Heart left ventricle (tissue), 16 donors: ENCODE measurements at regions not wholly inside any gene's neighbourhood (a gene's known extent, or its start where the extent isn't known, plus 50 kb on each side); places are given as distances from the start of the nearest gene placed in this dataset.

Experiments
- ATAC-seq, 4 donors: fragments of 200-7000 bp; cut with Tn5 transposase; one replicate each; pipeline ENCODE4 v1.9.1; 2020 to 2022; ENCODE audit warnings: moderate library complexity in 4 of 4, mild to moderate bottlenecking in 3 of 4, moderate number of reproducible peaks in 1 of 4
- DNase-seq, 5 donors: peaks; one replicate each; pipeline ENCODE4 v3.0.0-alpha.2; 2020
- H3K27ac ChIP-seq, 12 donors: fragments of 200-600 bp; sonication (generic) in 4 of 12; one replicate each; pipeline versions ENCODE4 v1.5.0 to v1.8.0; 2016 to 2022; ENCODE audit warnings: mild to moderate bottlenecking in 2 of 12
- H3K27me3 ChIP-seq, 9 donors: fragments of 200-600 bp; sonication (generic) in 2 of 9; one replicate each; pipeline versions ENCODE4 v1.5.1 to v1.8.0; 2016 to 2022; ENCODE audit warnings: mild to moderate bottlenecking in 3 of 9
- H3K36me3 ChIP-seq, 9 donors: fragments of 200-600 bp; sonication (generic) in 2 of 9; one replicate each; pipeline versions ENCODE4 v1.5.0 to v1.8.0; 2018 to 2022; ENCODE audit warnings: mild to moderate bottlenecking in 2 of 9
- H3K4me1 ChIP-seq, 12 donors: fragments of 200-600 bp; sonication (generic) in 4 of 12; one replicate each; pipeline versions ENCODE4 v1.5.0 to v1.8.0; 2016 to 2022; ENCODE audit warnings: mild to moderate bottlenecking in 3 of 12
- H3K4me3 ChIP-seq, 12 donors: fragments of 200-600 bp; sonication (generic) in 4 of 12; one replicate each; pipeline versions ENCODE4 v1.5.0 to v1.8.0; 2017 to 2022; ENCODE audit warnings: mild to moderate bottlenecking in 9 of 12, moderate library complexity in 4 of 12
- H3K9me3 ChIP-seq, 12 donors: fragments of 200-600 bp; sonication (generic) in 4 of 12; one replicate each; pipeline versions ENCODE4 v1.5.0 to v1.8.0; 2016 to 2022; ENCODE audit warnings: mild to moderate bottlenecking in 1 of 12
- POLR2A ChIP-seq, 2 donors: fragments of 450-650 bp; IDR thresholded peaks; one replicate each; pipeline ENCODE4 v1.6.1; 2017; ENCODE audit warnings: antibody characterized with exemption in 2 of 2, mild to moderate bottlenecking in 2 of 2, moderate library complexity in 2 of 2
- WGBS, 4 donors: extraction: QIAGEN DNeasy Blood & Tissue Kit in 2 of 4; methylation state at CpG; one replicate each; pipeline versions ENCODE4 v1.1.5 to v1.1.7; 2013 to 2018; 5-methylcytosine and 5-hydroxymethylcytosine counted together
- intact Hi-C, 10 donors: fragments of 100-400 bp; cut with DNase I; formaldehyde crosslinking; loops; one replicate each; pipeline versions ENCODE4 v1.11.1 to v1.14.2; 2022
- TF ChIP-seq, protein P1 (sequence below), 12 donors: fragments of 200-600 bp; sonication (generic) in 4 of 12; IDR thresholded peaks; one replicate each; pipeline versions ENCODE4 v1.5.0 to v1.8.0; 2018 to 2022; ENCODE audit warnings: antibody characterized with exemption in 12 of 12, mild to moderate bottlenecking in 5 of 12
- donor health status: ischemic (EF 13 %, LVEDD 7.1; RV severe dilation, severe dysfunction).
- donor health status: healthy with polysubstance abuse.
- donor health status: DM: no; HTN: yes; CAD: no.
- donor health status: DM: no; HTN: no; CAD: no.
- donor health status: ischemic (EF 25% LVEDD 6.9; RV normal size, moderate dysfunction).
- donor health status: ischemic (EF 25% LVEDD 5.7; RV mildly dilated, moderate dysfunction).
- donor health status: healthy.
- donor health status: DM: yes; HTN: yes; CAD: no.
- donor health status: ischemic (EF 35%, LVEDD 5.7; RV mildly dilated, moderate dysfunction).
- donor health status: nonischemic (EF 11% LVEDD 7.7; RV severe dilation, severe dysfunction).
- donor health status: DM: yes; HTN: yes; CAD: no.
- donor health status: PGD.
- donor health status: ischemic (EF 29% LVEDD 5.4; RV normal size, mild dysfunction).
- donor health status: nonischemic (EF 23%, LVEDD 6.1; RV moderate dilation, normal function).

DNA sequence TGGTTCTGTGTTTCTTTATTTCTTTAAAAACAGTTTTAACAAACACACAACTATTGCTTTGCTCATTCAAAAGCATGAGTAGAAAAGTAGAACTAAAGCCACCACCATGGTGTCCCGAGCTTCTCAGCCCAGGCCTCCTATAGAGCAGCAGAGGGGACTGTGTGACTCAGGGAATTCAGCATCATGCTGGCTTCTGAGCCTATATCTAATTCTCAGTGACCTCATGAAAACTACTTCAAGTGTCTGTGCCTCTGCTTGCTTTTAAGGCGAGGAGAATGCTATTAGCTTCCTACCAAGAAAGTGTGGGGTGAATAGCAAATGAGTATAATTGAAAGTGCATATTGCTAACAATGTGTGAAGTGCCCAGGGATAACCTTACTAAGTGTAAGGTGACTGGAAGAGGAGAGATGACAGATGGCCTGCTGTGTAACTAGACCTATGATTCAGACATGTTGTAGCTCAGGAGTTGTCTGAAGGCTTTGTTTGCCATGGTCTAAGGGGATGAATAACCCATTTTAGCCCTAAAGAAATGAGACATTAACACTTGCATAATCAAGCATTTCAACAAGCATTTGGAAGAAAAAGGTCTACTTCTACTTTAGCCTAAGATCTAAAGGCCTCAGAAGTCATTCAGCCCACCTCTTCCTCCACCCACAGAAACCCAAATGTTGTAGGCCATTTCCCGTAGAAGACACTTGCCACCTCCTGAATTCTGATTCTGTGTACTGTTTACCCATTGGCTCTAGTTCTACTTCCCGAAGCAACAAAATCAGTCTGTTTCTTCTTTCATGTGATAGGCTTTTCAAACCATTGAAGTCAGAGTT is 121.5 kb upstream of the ARG1 start:
- no peak for ATAC-seq
- H3K36me3 ChIP-seq: no peaks in the 10 kb centered on the region
- TF ChIP-seq, protein P1, sequence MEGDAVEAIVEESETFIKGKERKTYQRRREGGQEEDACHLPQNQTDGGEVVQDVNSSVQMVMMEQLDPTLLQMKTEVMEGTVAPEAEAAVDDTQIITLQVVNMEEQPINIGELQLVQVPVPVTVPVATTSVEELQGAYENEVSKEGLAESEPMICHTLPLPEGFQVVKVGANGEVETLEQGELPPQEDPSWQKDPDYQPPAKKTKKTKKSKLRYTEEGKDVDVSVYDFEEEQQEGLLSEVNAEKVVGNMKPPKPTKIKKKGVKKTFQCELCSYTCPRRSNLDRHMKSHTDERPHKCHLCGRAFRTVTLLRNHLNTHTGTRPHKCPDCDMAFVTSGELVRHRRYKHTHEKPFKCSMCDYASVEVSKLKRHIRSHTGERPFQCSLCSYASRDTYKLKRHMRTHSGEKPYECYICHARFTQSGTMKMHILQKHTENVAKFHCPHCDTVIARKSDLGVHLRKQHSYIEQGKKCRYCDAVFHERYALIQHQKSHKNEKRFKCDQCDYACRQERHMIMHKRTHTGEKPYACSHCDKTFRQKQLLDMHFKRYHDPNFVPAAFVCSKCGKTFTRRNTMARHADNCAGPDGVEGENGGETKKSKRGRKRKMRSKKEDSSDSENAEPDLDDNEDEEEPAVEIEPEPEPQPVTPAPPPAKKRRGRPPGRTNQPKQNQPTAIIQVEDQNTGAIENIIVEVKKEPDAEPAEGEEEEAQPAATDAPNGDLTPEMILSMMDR (IDR thresholded peaks at IDR 0.05): no peak
- no peak for TF ChIP-seq POLR2A (IDR thresholded peaks at IDR 0.05)

DNA sequence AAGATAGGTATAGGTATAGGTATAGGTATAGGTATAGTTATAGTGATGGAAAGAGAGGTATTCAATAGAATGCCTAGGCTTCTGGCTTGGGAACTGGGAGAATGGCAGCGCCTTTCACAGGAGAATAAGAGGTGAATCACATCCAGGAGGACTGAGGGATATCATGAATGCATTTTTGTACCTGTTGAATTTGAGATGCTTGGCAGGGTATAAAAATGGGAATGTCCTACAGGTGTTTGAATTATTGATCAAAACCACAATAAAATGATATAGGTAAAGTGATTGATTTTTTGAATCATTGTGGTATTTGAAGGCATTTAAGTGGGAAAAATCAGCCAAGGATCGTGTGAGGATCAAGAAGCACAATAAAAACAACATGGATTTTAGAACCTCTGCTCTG is 119.2 kb upstream of the ARG1 start:
- Histone ChIP-seq H3K4me1 (no peaks in the 10 kb centered on the region), H3K4me3 (no peak overlapping the region), H3K9me3 (no peaks in the 10 kb centered on the region), H3K36me3 (no peaks in the 10 kb centered on the region), H3K27me3 (no peaks in the 10 kb centered on the region), H3K27ac (no peak overlapping the region)
- DNase-seq (no peak), ATAC-seq (no peak)
- TF ChIP-seq, protein P1 (IDR thresholded peaks at IDR 0.05): no peak
- TF ChIP-seq POLR2A (IDR thresholded peaks at IDR 0.05): no peak
- intact Hi-C loops: loop anchor here in 1 of 10 donors (10.0 kb wide), 1 partner anchor 119 kb away; no protein-coding TSS in a partner anchor
- 33 to 56% (median 38%) methylated on average over 2 of the region's 2 CpGs for WGBS, 4 donors

More for the DNA sequence above, 121.5 kb upstream of the ARG1 start:
- intact Hi-C loops: loop anchor here in 1 of 10 donors (10.0 kb wide), 1 partner anchor 117 kb away; no protein-coding TSS in a partner anchor
- H3K27ac ChIP-seq: no peak overlapping the region
- no peaks in the 10 kb centered on the region for H3K9me3 ChIP-seq
- H3K27me3 ChIP-seq: no peaks in the 10 kb centered on the region
- no peak for DNase-seq
- no peaks in the 10 kb centered on the region for H3K4me1 ChIP-seq
- WGBS, 4 donors: 63 to 81% (median 75%) methylated on average over 4 of the region's 4 CpGs
- no peak overlapping the region for H3K4me3 ChIP-seq

DNA sequence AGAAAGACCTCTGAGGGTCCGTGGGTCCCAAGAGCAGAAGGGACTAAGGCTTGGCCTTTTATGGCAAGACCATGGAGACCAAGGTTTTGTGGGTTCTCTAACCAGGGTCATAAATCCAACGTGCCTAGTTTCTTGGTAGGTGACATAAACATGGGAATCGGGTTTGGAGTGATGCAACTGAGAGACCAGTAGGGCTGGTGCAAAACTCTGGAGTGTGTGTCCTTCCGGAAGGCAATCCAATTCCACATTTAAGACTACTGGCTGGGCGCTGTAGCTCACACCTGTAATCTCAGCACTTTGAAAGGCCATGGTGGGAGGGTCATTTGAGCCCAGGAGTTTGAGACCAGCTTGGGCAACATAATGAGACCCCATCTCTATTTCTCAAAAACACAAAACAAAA is 116.5 kb upstream of the ARG1 start:
- TF ChIP-seq, protein P1 (IDR thresholded peaks at IDR 0.05): no peak
- TF ChIP-seq POLR2A (IDR thresholded peaks at IDR 0.05): no peak
- Histone ChIP-seq H3K4me1 (peaks cover 0 to 4% (median 0%) of the 10 kb centered on the region in 12 donors), H3K27ac (no peak overlapping the region), H3K27me3 (no peaks in the 10 kb centered on the region), H3K4me3 (no peak overlapping the region), H3K9me3 (no peaks in the 10 kb centered on the region), H3K36me3 (no peaks in the 10 kb centered on the region)
- WGBS, 4 donors: 67 to 70% (median 69%) methylated on average over 5 of the region's 5 CpGs
- no peak for DNase-seq
- no peak for ATAC-seq
- intact Hi-C loops: loop anchor here in 1 of 10 donors (10.0 kb wide), 1 partner anchor 122 kb away; no protein-coding TSS in a partner anchor

DNA sequence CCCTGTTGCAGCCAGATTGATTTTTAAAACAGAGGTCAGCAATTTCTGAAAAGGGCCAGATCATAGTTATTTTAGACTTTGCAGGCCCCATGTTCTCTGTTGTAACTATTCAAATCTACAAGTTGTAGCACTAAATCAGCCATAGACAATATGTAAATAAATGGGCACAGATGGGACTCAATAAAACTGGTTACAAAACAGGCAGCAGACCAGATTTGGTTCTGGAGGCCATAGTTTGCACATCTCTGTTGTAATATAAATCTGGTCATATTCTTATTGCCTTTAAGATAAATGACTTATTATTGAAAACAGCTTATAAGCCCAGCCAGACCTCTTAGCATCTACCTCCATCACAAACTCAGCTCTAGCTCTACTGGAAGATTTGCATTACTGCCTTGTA is 114.0 kb upstream of the ARG1 start:
- Histone ChIP-seq H3K9me3 (no peaks in the 10 kb centered on the region), H3K27me3 (no peaks in the 10 kb centered on the region), H3K27ac (no peak overlapping the region), H3K4me3 (no peak overlapping the region), H3K4me1 (peaks cover 0 to 4% (median 0%) of the 10 kb centered on the region in 12 donors), H3K36me3 (no peaks in the 10 kb centered on the region)
- DNase-seq (no peak), ATAC-seq (no peak)
- TF ChIP-seq, protein P1 (IDR thresholded peaks at IDR 0.05): no peak
- no peak for TF ChIP-seq POLR2A (IDR thresholded peaks at IDR 0.05)
- intact Hi-C loops: loop anchor here in 1 of 10 donors (10.0 kb wide), 1 partner anchor 124 kb away; no protein-coding TSS in a partner anchor
